Activated B cell treated with CpG ODN at 0.5 μM for 24 hours (primary cell): ENCODE measurements at regions not wholly inside any gene's neighbourhood (a gene's known extent, or its start where the extent isn't known, plus 50 kb on each side); places are given as distances from the start of the nearest gene placed in this dataset.

Experiments used
- ATAC-seq: fragments of 200-7000 bp; cut with Tn5 transposase; one replicate; pipeline ENCODE4 v1.10.0; 2021; ENCODE audit warnings: low read depth, mild to moderate bottlenecking, moderate library complexity
- CTCF ChIA-PET: fragments of 350-600 bp; sonication (Branson Sonifier 250); formaldehyde crosslinking; loops from one replicate; lab custom pipeline; 2021; ENCODE audit warnings: antibody characterized with exemption; lab: Charles Lee
- POLR2A ChIA-PET: fragments of 350-600 bp; sonication (Branson Sonifier 250); formaldehyde crosslinking; loops from one replicate; lab custom pipeline; 2021; ENCODE audit warnings: antibody characterized with exemption; lab: Charles Lee
- DNase-seq: peaks from one replicate; pipeline ENCODE4 v3.0.0; 2022
- H3K27ac Mint-ChIP-seq: one replicate; pipeline ENCODE4 v1.8.0; 2020; ENCODE audit warnings: mixed read lengths
- H3K27me3 Mint-ChIP-seq: one replicate; pipeline ENCODE4 v1.8.0; 2021; ENCODE audit warnings: mixed read lengths
- H3K36me3 Mint-ChIP-seq: one replicate; pipeline ENCODE4 v1.8.0; 2021; ENCODE audit warnings: low read depth, mixed read lengths
- H3K4me1 Mint-ChIP-seq: one replicate; pipeline ENCODE4 v1.8.0; 2021; ENCODE audit warnings: mixed read lengths
- H3K4me3 Mint-ChIP-seq: one replicate; pipeline ENCODE4 v1.8.0; 2020; ENCODE audit warnings: mild to moderate bottlenecking, mixed read lengths
- H3K9me3 Mint-ChIP-seq: one replicate; pipeline ENCODE4 v1.8.0; 2020; ENCODE audit warnings: mixed read lengths
- CTCF ChIP-seq: fragments of 200-600 bp; IDR thresholded peaks from one replicate; pipeline ENCODE4 v1.8.0; 2022; ENCODE audit warnings: antibody characterized with exemption, mild to moderate bottlenecking
- intact Hi-C: fragments of 100-400 bp; cut with micrococcal nuclease; formaldehyde crosslinking; loops from one replicate; pipeline ENCODE4 v1.15.1; 2024

- H3K27me3 Mint-ChIP-seq = no peaks in the 10 kb centered on the region
- H3K36me3 Mint-ChIP-seq = no peaks in the 10 kb centered on the region
- H3K4me3 Mint-ChIP-seq = no peak overlapping the region
- DNase-seq (no peak), ATAC-seq (no peak)
- no peak for TF ChIP-seq CTCF
- no peak overlapping the region for H3K27ac Mint-ChIP-seq
- peaks cover 3% of the 10 kb centered on the region for H3K9me3 Mint-ChIP-seq
- no peaks in the 10 kb centered on the region for H3K4me1 Mint-ChIP-seq
- intact Hi-C loops = no loop called here
- CTCF ChIA-PET = no interaction called here
- POLR2A ChIA-PET = no interaction called here
These were observed 263.2 kb downstream of the TOX3 start for GRCh38 chr16:52283584-52284375.

- CTCF ChIA-PET = no interaction called here
- H3K4me1 Mint-ChIP-seq = no peaks in the 10 kb centered on the region
- intact Hi-C loops = no loop called here
- no peak for TF ChIP-seq CTCF
- POLR2A ChIA-PET = no interaction called here
- H3K4me3 Mint-ChIP-seq = no peak overlapping the region
- H3K27ac Mint-ChIP-seq = no peak overlapping the region
- no peak for DNase-seq
- no peak for ATAC-seq
- no peaks in the 10 kb centered on the region for H3K27me3 Mint-ChIP-seq
- peaks cover 3% of the 10 kb centered on the region for H3K9me3 Mint-ChIP-seq
- H3K36me3 Mint-ChIP-seq = no peaks in the 10 kb centered on the region
These were observed 263.9 kb downstream of the TOX3 start for GRCh38 chr16:52283018-52283417.

DNA sequence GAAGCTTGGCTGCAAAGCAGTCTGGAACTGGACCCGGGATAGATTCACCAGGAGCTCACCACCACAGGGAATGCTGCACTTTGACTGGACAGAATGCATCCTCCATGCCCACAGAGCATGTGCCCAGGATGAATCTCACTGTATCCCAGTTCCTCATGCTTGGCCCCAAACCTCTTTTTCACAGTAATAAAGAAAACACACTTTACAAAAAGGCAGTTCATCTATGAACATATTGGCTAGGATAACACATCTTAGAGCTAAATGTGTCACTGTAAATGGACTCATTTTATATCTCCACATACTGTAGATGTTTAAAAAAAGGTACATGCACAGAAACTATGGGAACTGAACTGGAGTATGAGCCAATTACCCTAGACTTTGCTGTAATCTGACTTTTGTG lies 266.9 kb downstream of the TOX3 start:
- POLR2A ChIA-PET = no interaction called here
- no peaks in the 10 kb centered on the region for H3K9me3 Mint-ChIP-seq

GRCh38 chr16:52271088-52271750 lies 275.7 kb downstream of the TOX3 start:
- no peaks in the 10 kb centered on the region for H3K9me3 Mint-ChIP-seq
- no peak for ATAC-seq
- no peaks in the 10 kb centered on the region for H3K27me3 Mint-ChIP-seq
- no peak for DNase-seq
- intact Hi-C loops = no loop called here
- no peak overlapping the region for H3K4me3 Mint-ChIP-seq
- CTCF ChIA-PET = no interaction called here
- H3K36me3 Mint-ChIP-seq = no peaks in the 10 kb centered on the region
- H3K4me1 Mint-ChIP-seq = no peaks in the 10 kb centered on the region
- no peak overlapping the region for H3K27ac Mint-ChIP-seq
- POLR2A ChIA-PET = no interaction called here
- TF ChIP-seq CTCF = no peak

More for the DNA sequence above, 266.9 kb downstream of the TOX3 start:
- H3K27ac Mint-ChIP-seq = no peak overlapping the region
- ATAC-seq (no peak), DNase-seq (no peak)
- H3K27me3 Mint-ChIP-seq = no peaks in the 10 kb centered on the region
- H3K4me3 Mint-ChIP-seq = no peak overlapping the region
- CTCF ChIA-PET = no interaction called here
- H3K4me1 Mint-ChIP-seq = no peaks in the 10 kb centered on the region
- no peaks in the 10 kb centered on the region for H3K36me3 Mint-ChIP-seq
- no peak for TF ChIP-seq CTCF
- intact Hi-C loops = no loop called here

- no peak for TF ChIP-seq CTCF
- no peak overlapping the region for H3K4me3 Mint-ChIP-seq
- no peak for ATAC-seq
- H3K9me3 Mint-ChIP-seq = no peaks in the 10 kb centered on the region
- no peaks in the 10 kb centered on the region for H3K36me3 Mint-ChIP-seq
- DNase-seq = no peak
- H3K4me1 Mint-ChIP-seq = no peaks in the 10 kb centered on the region
- intact Hi-C loops = no loop called here
- ChIA-PET POLR2A (no interaction called here), CTCF (no interaction called here)
- no peak overlapping the region for H3K27ac Mint-ChIP-seq
- no peaks in the 10 kb centered on the region for H3K27me3 Mint-ChIP-seq
These were observed 281.5 kb downstream of the TOX3 start for GRCh38 chr16:52265446-52265861.
